CD14-positive monocyte (primary cell): ENCODE measurements at regions not wholly inside any gene's neighbourhood (a gene's known extent, or its start where the extent isn't known, plus 50 kb on each side); places are given as distances from the start of the nearest gene placed in this dataset.

Experiments used
- DNase-seq, 3 donors: peaks; one replicate each; pipeline ENCODE4 v3.0.0-alpha.2; 2011 to 2022
- H2AFZ ChIP-seq: 2 replicates; pipeline ENCODE4 v1.6.0; 2012; ENCODE audit warnings: mild to moderate bottlenecking, low read depth, low read length, inconsistent platforms; ENCODE audit not compliant: insufficient read depth, poor library complexity, severe bottlenecking
- H3K27ac ChIP-seq, 2 donors: 1 replicate in 1 of 2; 2 replicates in 1 of 2; pipeline ENCODE4 v1.5.1; 2012 to 2013; ENCODE audit warnings: low read length in 2 of 2, control low read depth in 1 of 2, inconsistent platforms in 1 of 2, low read depth in 1 of 2, mild to moderate bottlenecking in 1 of 2
- H3K27me3 ChIP-seq, 2 donors: one replicate each; pipeline versions ENCODE4 v1.6.0 to v1.6.1; 2011 to 2013; ENCODE audit warnings: low read length in 2 of 2; ENCODE audit not compliant: control insufficient read depth in 2 of 2, insufficient read depth in 2 of 2
- H3K36me3 ChIP-seq, 2 donors: replicated peaks in 1 of 2; 1 replicate in 1 of 2; 2 replicates in 1 of 2; pipeline versions ENCODE4 v1.5.1 to v1.6.1; 2012 to 2013; ENCODE audit warnings: low read length in 2 of 2, control low read depth in 1 of 2, inconsistent platforms in 1 of 2, mild to moderate bottlenecking in 1 of 2; ENCODE audit not compliant: insufficient read depth in 2 of 2, control insufficient read depth in 1 of 2
- H3K4me1 ChIP-seq, 2 donors: 1 replicate in 1 of 2; 2 replicates in 1 of 2; pipeline versions ENCODE4 v1.5.1 to v1.6.1; 2012 to 2013; ENCODE audit warnings: low read length in 2 of 2, control low read depth in 1 of 2, inconsistent platforms in 1 of 2, mild to moderate bottlenecking in 1 of 2, moderate library complexity in 1 of 2; ENCODE audit not compliant: insufficient read depth in 2 of 2, control insufficient read depth in 1 of 2
- H3K4me2 ChIP-seq: replicated peaks from 2 replicates; pipeline ENCODE3; 2012; ENCODE audit warnings: low read length, moderate library complexity, mild to moderate bottlenecking; ENCODE audit not compliant: poor library complexity, severe bottlenecking; ENCODE audit errors: extremely low read depth
- H3K4me3 ChIP-seq, 3 experiments: fragments of 200-600 bp in 1 of 3; sonication (generic) in 1 of 3; replicated peaks in 1 of 3; 1 replicate in 2 of 3; 2 replicates in 1 of 3; pipeline ENCODE4 v1.5.1; 2011 to 2013; ENCODE audit warnings: low read length in 3 of 3, mild to moderate bottlenecking in 3 of 3, control low read depth in 2 of 3, low read depth in 2 of 3, inconsistent platforms in 1 of 3, moderate library complexity in 1 of 3
- H3K79me2 ChIP-seq: 2 replicates; pipeline ENCODE4 v1.6.0; 2012; ENCODE audit warnings: mild to moderate bottlenecking, control low read depth, inconsistent platforms, low read length, moderate library complexity; ENCODE audit not compliant: insufficient read depth
- H3K9ac ChIP-seq: 2 replicates; pipeline ENCODE4 v1.6.0; 2017; ENCODE audit warnings: low read length, mild to moderate bottlenecking; ENCODE audit not compliant: insufficient read depth, poor library complexity, severe bottlenecking
- H3K9me3 ChIP-seq, 2 donors: replicated peaks in 1 of 2; 1 replicate in 1 of 2; 2 replicates in 1 of 2; pipeline versions ENCODE4 v1.5.1 to v1.6.1; 2012 to 2013; ENCODE audit warnings: low read length in 2 of 2, control low read depth in 1 of 2; ENCODE audit not compliant: control insufficient read depth in 1 of 2, insufficient read depth in 1 of 2
- H4K20me1 ChIP-seq: 2 replicates; pipeline ENCODE4 v1.6.0; 2012; ENCODE audit warnings: mild to moderate bottlenecking, low read length, control low read depth, moderate library complexity; ENCODE audit not compliant: insufficient read depth
- H3K27ac Mint-ChIP-seq, 7 donors: one replicate each; pipeline ENCODE4 v1.8.0; 2020; ENCODE audit warnings: mild to moderate bottlenecking in 7 of 7, mixed read lengths in 7 of 7, moderate library complexity in 6 of 7, inconsistent platforms in 2 of 7
- H3K27me3 Mint-ChIP-seq, 3 donors: one replicate each; pipeline ENCODE4 v1.8.0; 2021 to 2022; ENCODE audit warnings: low read depth in 3 of 3, mild to moderate bottlenecking in 3 of 3, mixed read lengths in 3 of 3, moderate library complexity in 3 of 3, inconsistent platforms in 1 of 3
- H3K36me3 Mint-ChIP-seq, 2 donors: one replicate each; pipeline ENCODE4 v1.8.0; 2020; ENCODE audit warnings: mixed read lengths in 2 of 2, inconsistent platforms in 1 of 2, mild to moderate bottlenecking in 1 of 2
- H3K4me1 Mint-ChIP-seq: one replicate; pipeline ENCODE4 v1.8.0; 2020; ENCODE audit warnings: mild to moderate bottlenecking, mixed read lengths
- H3K4me3 Mint-ChIP-seq, 2 donors: one replicate each; pipeline ENCODE4 v1.8.0; 2020; ENCODE audit warnings: mild to moderate bottlenecking in 2 of 2, mixed read lengths in 2 of 2, moderate library complexity in 1 of 2
- H3K9me3 Mint-ChIP-seq, 7 donors: one replicate each; pipeline ENCODE4 v1.8.0; 2020 to 2022; ENCODE audit warnings: mixed read lengths in 7 of 7, mild to moderate bottlenecking in 6 of 7, moderate library complexity in 6 of 7, inconsistent platforms in 2 of 7
- WGBS: methylation state at CpG from one replicate; pipeline ENCODE4 v1.1.5; 2013; ENCODE audit warnings: missing lambda C conversion rate; ENCODE audit not compliant: insufficient coverage; 5-methylcytosine and 5-hydroxymethylcytosine counted together
- intact Hi-C, 2 donors: fragments of 100-400 bp; cut with micrococcal nuclease; formaldehyde crosslinking; loops; one replicate each; pipeline versions ENCODE4 v1.15.0 to v1.15.1; 2023
- TF ChIP-seq, protein P1 (sequence below): fragments of 200-600 bp; IDR thresholded peaks from one replicate; pipeline ENCODE4 v1.8.0; 2022; ENCODE audit warnings: antibody characterized with exemption, mild to moderate bottlenecking

DNA sequence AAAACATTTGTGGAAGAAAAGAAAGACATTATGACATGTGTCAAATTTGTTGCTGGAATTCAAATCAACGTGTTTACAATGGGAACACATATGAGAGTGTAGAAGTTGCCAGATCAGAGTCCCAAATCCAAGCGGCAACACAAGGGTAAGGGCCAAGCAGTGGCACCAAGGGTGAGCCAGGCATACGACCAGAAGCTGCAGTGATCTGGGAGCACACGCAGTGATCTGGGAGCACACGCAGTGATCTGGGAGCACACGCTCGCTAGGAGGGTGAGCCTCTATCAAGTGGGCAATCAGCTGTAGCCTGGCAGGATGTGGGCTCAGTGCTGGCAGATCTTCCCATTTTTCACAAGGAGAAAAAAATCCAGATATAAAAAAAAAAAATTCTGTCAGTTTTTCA is 148.2 kb downstream of the TLE3 start:
- WGBS, result 22% methylated on average over 7 of the region's 7 CpGs
- DNase-seq, result no peak
- Histone ChIP-seq H3K36me3 (no peaks in the 10 kb centered on the region), H3K4me3 (no peak overlapping the region), H3K4me2 (no peak overlapping the region), H3K27ac (no peak overlapping the region), H3K9me3 (no peaks in the 10 kb centered on the region), H3K9ac (no peak overlapping the region), H4K20me1 (no peaks in the 10 kb centered on the region), H3K4me1 (no peaks in the 10 kb centered on the region), H3K79me2 (no peaks in the 10 kb centered on the region), H3K27me3 (no peaks in the 10 kb centered on the region), H2AFZ (no peak overlapping the region)
- Mint-ChIP-seq H3K4me1 (no peaks in the 10 kb centered on the region), H3K27ac (no peak overlapping the region), H3K27me3 (peaks cover 0 to 3% (median 3%) of the 10 kb centered on the region in 3 donors), H3K4me3 (no peak overlapping the region), H3K36me3 (no peaks in the 10 kb centered on the region), H3K9me3 (no peaks in the 10 kb centered on the region)
- intact Hi-C loops, result no loop called here
- TF ChIP-seq, protein P1, sequence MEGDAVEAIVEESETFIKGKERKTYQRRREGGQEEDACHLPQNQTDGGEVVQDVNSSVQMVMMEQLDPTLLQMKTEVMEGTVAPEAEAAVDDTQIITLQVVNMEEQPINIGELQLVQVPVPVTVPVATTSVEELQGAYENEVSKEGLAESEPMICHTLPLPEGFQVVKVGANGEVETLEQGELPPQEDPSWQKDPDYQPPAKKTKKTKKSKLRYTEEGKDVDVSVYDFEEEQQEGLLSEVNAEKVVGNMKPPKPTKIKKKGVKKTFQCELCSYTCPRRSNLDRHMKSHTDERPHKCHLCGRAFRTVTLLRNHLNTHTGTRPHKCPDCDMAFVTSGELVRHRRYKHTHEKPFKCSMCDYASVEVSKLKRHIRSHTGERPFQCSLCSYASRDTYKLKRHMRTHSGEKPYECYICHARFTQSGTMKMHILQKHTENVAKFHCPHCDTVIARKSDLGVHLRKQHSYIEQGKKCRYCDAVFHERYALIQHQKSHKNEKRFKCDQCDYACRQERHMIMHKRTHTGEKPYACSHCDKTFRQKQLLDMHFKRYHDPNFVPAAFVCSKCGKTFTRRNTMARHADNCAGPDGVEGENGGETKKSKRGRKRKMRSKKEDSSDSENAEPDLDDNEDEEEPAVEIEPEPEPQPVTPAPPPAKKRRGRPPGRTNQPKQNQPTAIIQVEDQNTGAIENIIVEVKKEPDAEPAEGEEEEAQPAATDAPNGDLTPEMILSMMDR, result no peak

DNA sequence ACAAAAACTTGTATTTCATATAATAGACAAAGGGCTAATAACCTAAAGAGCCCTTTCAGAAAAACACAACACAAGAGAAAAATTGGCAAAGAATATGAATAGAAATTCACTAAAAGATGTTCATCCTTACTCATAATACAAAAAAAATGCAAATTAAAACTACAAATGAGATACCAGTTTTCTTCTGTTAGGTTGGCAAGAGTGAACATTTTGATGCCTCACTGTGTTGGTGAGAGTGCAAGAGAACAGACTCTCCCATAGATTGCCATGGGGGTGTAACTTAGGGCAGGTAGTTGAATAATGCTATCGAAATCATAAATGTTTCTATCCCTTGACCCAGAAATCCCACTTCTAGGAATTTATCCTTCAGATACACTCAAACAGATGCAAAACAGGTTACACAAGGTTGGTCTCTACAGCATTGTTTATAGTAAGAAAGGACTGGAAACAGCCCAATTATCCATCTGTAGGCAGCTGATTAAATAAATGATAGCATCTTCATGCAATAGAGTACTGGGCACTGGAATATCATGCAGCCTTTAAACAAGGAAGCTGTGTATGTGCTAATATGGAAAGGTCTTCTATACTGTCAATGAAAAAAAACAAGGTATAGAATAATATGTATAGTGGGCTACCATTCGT is 146.3 kb downstream of the TLE3 start:
- Histone ChIP-seq H3K79me2 (no peaks in the 10 kb centered on the region), H3K27ac (no peak overlapping the region), H3K9me3 (no peaks in the 10 kb centered on the region), H3K4me1 (no peaks in the 10 kb centered on the region), H3K27me3 (no peaks in the 10 kb centered on the region), H3K4me2 (no peak overlapping the region), H2AFZ (no peak overlapping the region), H3K36me3 (no peaks in the 10 kb centered on the region), H3K4me3 (no peak overlapping the region), H4K20me1 (no peaks in the 10 kb centered on the region), H3K9ac (no peak overlapping the region)
- Mint-ChIP-seq H3K27me3 (peaks cover 0 to 3% (median 3%) of the 10 kb centered on the region in 3 donors), H3K27ac (no peak overlapping the region), H3K4me1 (peaks cover 1% of the 10 kb centered on the region), H3K9me3 (no peaks in the 10 kb centered on the region), H3K36me3 (no peaks in the 10 kb centered on the region), H3K4me3 (no peak overlapping the region)
- no CpG with 5 or more reads among the region's 2 CpGs for WGBS
- TF ChIP-seq, protein P1, result no peak
- intact Hi-C loops, result no loop called here
- DNase-seq, result no peak
